HEK293 (cell line): ENCODE measurements at regions not wholly inside any gene's neighbourhood (a gene's known extent, or its start where the extent isn't known, plus 50 kb on each side); places are given as distances from the start of the nearest gene placed in this dataset.

Experiments
- CTCF ChIA-PET: fragments of 350-600 bp; formaldehyde crosslinking; extraction: SDS; loops from one replicate; lab custom pipeline; 2021; ENCODE audit warnings: antibody characterized with exemption; lab: Yijun Ruan, JAX
- POLR2A ChIA-PET: fragments of 300-600 bp; formaldehyde crosslinking; extraction: SDS; loops from one replicate; lab custom pipeline; 2020; ENCODE audit warnings: antibody characterized with exemption, inconsistent platforms; lab: Yijun Ruan, JAX
- H3K27ac ChIP-seq: fragments of 200-500 bp; sonication (Bioruptor generic); 2 replicates; pipeline ENCODE4 v1.5.1; 2014; ENCODE audit warnings: low read depth, low read length, control low read depth, inconsistent platforms; ENCODE audit errors: extremely low read depth
- H3K36me3 ChIP-seq, 2 experiments: fragments of 200-500 bp in 1 of 2; sonication (Bioruptor generic) in 1 of 2; 1 replicate in 1 of 2; 2 replicates in 1 of 2; pipeline ENCODE4 v1.5.1; 2014 to 2017; ENCODE audit warnings: inconsistent platforms in 2 of 2, low read length in 2 of 2; ENCODE audit not compliant: control insufficient read depth in 2 of 2, insufficient read depth in 1 of 2
- H3K4me1 ChIP-seq: fragments of 200-500 bp; sonication (Bioruptor generic); 2 replicates; pipeline ENCODE4 v1.5.1; 2014; ENCODE audit warnings: mild to moderate bottlenecking, low read length, inconsistent platforms; ENCODE audit not compliant: control insufficient read depth, insufficient read depth
- H3K4me3 ChIP-seq: 2 replicates; pipeline ENCODE4 v1.5.1; 2011; ENCODE audit warnings: low read depth, mild to moderate bottlenecking, control low read depth, low read length, moderate library complexity
- H3K9me3 ChIP-seq: fragments of 200-500 bp; sonication (Bioruptor generic); 2 replicates; pipeline ENCODE4 v1.5.1; 2014; ENCODE audit warnings: low read depth, low read length, inconsistent platforms; ENCODE audit not compliant: control insufficient read depth, insufficient read depth
- FEZF1 ChIP-seq: fragments of 450-650 bp; formaldehyde crosslinking; IDR thresholded peaks from 2 replicates; pipeline ENCODE4 v1.5.1; 2016; ENCODE audit warnings: missing biosample characterization, missing genetic modification characterization
- GLI2 ChIP-seq: fragments of 450-650 bp; formaldehyde crosslinking; IDR thresholded peaks from 2 replicates; pipeline ENCODE4; 2017; ENCODE audit warnings: missing biosample characterization, missing genetic modification characterization, low read depth, borderline replicate concordance
- MZF1 ChIP-seq: fragments of 450-650 bp; formaldehyde crosslinking; IDR thresholded peaks from 2 replicates; pipeline ENCODE4 v1.5.1; 2017; ENCODE audit warnings: missing biosample characterization, missing genetic modification characterization, borderline replicate concordance
- OSR2 ChIP-seq: fragments of 450-650 bp; formaldehyde crosslinking; IDR thresholded peaks from 2 replicates; pipeline ENCODE4 v1.5.1; 2016; ENCODE audit warnings: missing biosample characterization, missing genetic modification characterization
- SP3 ChIP-seq: fragments of 450-650 bp; formaldehyde crosslinking; IDR thresholded peaks from 2 replicates; pipeline ENCODE4 v1.5.1; 2016; ENCODE audit warnings: missing biosample characterization, missing genetic modification characterization
- ZBTB48 ChIP-seq: fragments of 450-650 bp; formaldehyde crosslinking; IDR thresholded peaks from 2 replicates; pipeline ENCODE4 v1.5.1; 2016; ENCODE audit warnings: missing biosample characterization, missing genetic modification characterization
- ZNF146 ChIP-seq: fragments of 450-650 bp; formaldehyde crosslinking; IDR thresholded peaks from 2 replicates; pipeline ENCODE4 v1.5.1; 2016; ENCODE audit warnings: missing biosample characterization, missing genetic modification characterization
- ZNF155 ChIP-seq: fragments of 450-650 bp; formaldehyde crosslinking; IDR thresholded peaks from 2 replicates; pipeline ENCODE4 v1.5.1; 2016; ENCODE audit warnings: missing biosample characterization, missing genetic modification characterization
- ZNF2 ChIP-seq: fragments of 450-650 bp; formaldehyde crosslinking; IDR thresholded peaks from 2 replicates; pipeline ENCODE4 v1.5.1; 2016; ENCODE audit warnings: missing biosample characterization, missing genetic modification characterization
- ZNF23 ChIP-seq: fragments of 450-650 bp; formaldehyde crosslinking; IDR thresholded peaks from 2 replicates; pipeline ENCODE4 v1.5.1; 2016; ENCODE audit warnings: missing biosample characterization, missing genetic modification characterization, borderline replicate concordance
- ZNF341 ChIP-seq: fragments of 450-650 bp; formaldehyde crosslinking; IDR thresholded peaks from 2 replicates; pipeline ENCODE4; 2016; ENCODE audit warnings: low read depth, missing biosample characterization, missing genetic modification characterization
- ZNF350 ChIP-seq: fragments of 450-650 bp; formaldehyde crosslinking; IDR thresholded peaks from 2 replicates; pipeline ENCODE4 v1.5.0; 2017; ENCODE audit warnings: missing biosample characterization, mild to moderate bottlenecking, missing genetic modification characterization
- ZNF366 ChIP-seq: fragments of 450-650 bp; formaldehyde crosslinking; conservative IDR thresholded peaks from 2 replicates; pipeline ENCODE4 v1.5.1; 2016; ENCODE audit warnings: missing biosample characterization, missing genetic modification characterization
- ZNF433 ChIP-seq: fragments of 450-650 bp; formaldehyde crosslinking; IDR thresholded peaks from 2 replicates; pipeline ENCODE4 v1.5.1; 2016; ENCODE audit warnings: missing biosample characterization, missing genetic modification characterization, low read depth
- ZNF473 ChIP-seq: fragments of 450-650 bp; formaldehyde crosslinking; IDR thresholded peaks from 2 replicates; pipeline ENCODE4 v1.5.1; 2017; ENCODE audit warnings: missing biosample characterization, missing genetic modification characterization
- ZNF529 ChIP-seq: fragments of 450-650 bp; formaldehyde crosslinking; IDR thresholded peaks from 2 replicates; pipeline ENCODE4 v1.5.1; 2017; ENCODE audit warnings: missing genetic modification characterization, missing biosample characterization; ENCODE audit not compliant: insufficient replicate concordance
- ZNF530 ChIP-seq: fragments of 450-650 bp; formaldehyde crosslinking; IDR thresholded peaks from 2 replicates; pipeline ENCODE4 v1.5.1; 2016; ENCODE audit warnings: low read depth, missing biosample characterization, missing genetic modification characterization
- ZNF549 ChIP-seq: fragments of 450-650 bp; IDR thresholded peaks from 2 replicates; pipeline ENCODE4 v1.5.1; 2018; ENCODE audit warnings: missing biosample characterization, missing genetic modification characterization, mild to moderate bottlenecking, inconsistent platforms, moderate library complexity
- ZNF558 ChIP-seq: fragments of 450-650 bp; formaldehyde crosslinking; IDR thresholded peaks from 2 replicates; pipeline ENCODE4 v1.5.1; 2016; ENCODE audit warnings: missing biosample characterization, missing genetic modification characterization
- ZNF585B ChIP-seq: fragments of 450-650 bp; formaldehyde crosslinking; IDR thresholded peaks from 2 replicates; pipeline ENCODE4 v1.5.1; 2016; ENCODE audit warnings: missing biosample characterization, missing genetic modification characterization
- ZNF629 ChIP-seq: fragments of 450-650 bp; formaldehyde crosslinking; IDR thresholded peaks from 2 replicates; pipeline ENCODE4 v1.5.1; 2017; ENCODE audit warnings: missing biosample characterization, missing genetic modification characterization
- ZNF658 ChIP-seq: fragments of 450-650 bp; formaldehyde crosslinking; IDR thresholded peaks from 2 replicates; pipeline ENCODE4; 2016; ENCODE audit warnings: missing biosample characterization, missing genetic modification characterization
- ZSCAN23 ChIP-seq: fragments of 450-650 bp; formaldehyde crosslinking; IDR thresholded peaks from 2 replicates; pipeline ENCODE4 v1.5.1; 2016; ENCODE audit warnings: missing biosample characterization, missing genetic modification characterization
- TF ChIP-seq, protein P1 (sequence below): fragments of 450-650 bp; formaldehyde crosslinking; IDR thresholded peaks from 2 replicates; pipeline ENCODE4 v1.5.1; 2016; ENCODE audit warnings: missing biosample characterization, missing genetic modification characterization
- TF ChIP-seq, protein P2 (sequence below): fragments of 450-650 bp; formaldehyde crosslinking; IDR thresholded peaks from 2 replicates; pipeline ENCODE4 v1.5.1; 2016; ENCODE audit warnings: missing biosample characterization, missing genetic modification characterization
- TF ChIP-seq, protein P3 (sequence below): IDR thresholded peaks from 2 replicates; pipeline ENCODE4 v1.6.1; 2011; ENCODE audit warnings: mild to moderate bottlenecking, low read depth, low read length, borderline replicate concordance
- TF ChIP-seq, protein P4 (sequence below): fragments of 450-650 bp; formaldehyde crosslinking; IDR thresholded peaks from 2 replicates; pipeline ENCODE4 v1.5.1; 2017; ENCODE audit warnings: missing biosample characterization, missing genetic modification characterization
- TF ChIP-seq, protein P5 (sequence below): fragments of 450-650 bp; formaldehyde crosslinking; IDR thresholded peaks from 2 replicates; pipeline ENCODE4 v1.5.1; 2016; ENCODE audit warnings: missing biosample characterization, missing genetic modification characterization, borderline replicate concordance

DNA sequence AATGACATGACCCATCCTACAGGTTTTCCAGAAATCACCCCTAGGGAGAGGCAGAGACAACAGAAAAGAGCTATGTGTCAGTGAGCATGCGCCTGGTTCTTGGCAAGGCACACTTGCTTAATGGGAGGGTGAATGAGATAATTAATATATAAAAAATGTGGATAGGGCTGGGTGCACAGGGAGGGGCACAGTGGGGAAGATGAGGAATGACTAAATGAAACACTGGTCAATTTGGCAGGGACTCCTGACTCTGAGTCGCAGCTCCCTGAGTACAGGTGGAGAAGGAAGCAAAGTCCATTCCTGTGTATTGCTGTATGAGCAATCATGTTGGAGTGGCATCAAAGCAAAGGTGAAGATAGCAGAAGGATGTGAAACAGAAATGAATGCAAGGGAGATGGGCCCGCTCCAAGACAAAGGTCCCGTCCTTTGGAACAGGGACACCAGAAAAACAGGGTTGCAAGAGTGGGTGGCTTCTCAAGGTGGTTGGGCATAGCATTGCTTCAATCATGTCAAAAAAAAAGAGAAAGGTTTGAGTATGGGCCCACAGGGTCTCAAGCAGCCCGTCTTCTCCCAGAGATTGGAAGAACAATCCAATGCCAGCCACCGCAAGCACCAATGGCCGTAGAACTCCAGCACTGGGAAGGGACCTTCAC is 278.4 kb upstream of the AGTR2 start (continued):
- TF ChIP-seq, protein P1, sequence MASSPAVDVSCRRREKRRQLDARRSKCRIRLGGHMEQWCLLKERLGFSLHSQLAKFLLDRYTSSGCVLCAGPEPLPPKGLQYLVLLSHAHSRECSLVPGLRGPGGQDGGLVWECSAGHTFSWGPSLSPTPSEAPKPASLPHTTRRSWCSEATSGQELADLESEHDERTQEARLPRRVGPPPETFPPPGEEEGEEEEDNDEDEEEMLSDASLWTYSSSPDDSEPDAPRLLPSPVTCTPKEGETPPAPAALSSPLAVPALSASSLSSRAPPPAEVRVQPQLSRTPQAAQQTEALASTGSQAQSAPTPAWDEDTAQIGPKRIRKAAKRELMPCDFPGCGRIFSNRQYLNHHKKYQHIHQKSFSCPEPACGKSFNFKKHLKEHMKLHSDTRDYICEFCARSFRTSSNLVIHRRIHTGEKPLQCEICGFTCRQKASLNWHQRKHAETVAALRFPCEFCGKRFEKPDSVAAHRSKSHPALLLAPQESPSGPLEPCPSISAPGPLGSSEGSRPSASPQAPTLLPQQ, result peak; percentile 39; the same call in 1 of the 2 replicates
- no peak for TF ChIP-seq ZNF341 (tag by site-specific recombination)
- no peak for TF ChIP-seq ZNF629 (tag by site-specific recombination)
- TF ChIP-seq ZNF549 (tag by site-specific recombination), result no peak
- no peak for TF ChIP-seq ZSCAN23 (tag by site-specific recombination)
- no peak for TF ChIP-seq ZNF350 (tag by site-specific recombination)

DNA sequence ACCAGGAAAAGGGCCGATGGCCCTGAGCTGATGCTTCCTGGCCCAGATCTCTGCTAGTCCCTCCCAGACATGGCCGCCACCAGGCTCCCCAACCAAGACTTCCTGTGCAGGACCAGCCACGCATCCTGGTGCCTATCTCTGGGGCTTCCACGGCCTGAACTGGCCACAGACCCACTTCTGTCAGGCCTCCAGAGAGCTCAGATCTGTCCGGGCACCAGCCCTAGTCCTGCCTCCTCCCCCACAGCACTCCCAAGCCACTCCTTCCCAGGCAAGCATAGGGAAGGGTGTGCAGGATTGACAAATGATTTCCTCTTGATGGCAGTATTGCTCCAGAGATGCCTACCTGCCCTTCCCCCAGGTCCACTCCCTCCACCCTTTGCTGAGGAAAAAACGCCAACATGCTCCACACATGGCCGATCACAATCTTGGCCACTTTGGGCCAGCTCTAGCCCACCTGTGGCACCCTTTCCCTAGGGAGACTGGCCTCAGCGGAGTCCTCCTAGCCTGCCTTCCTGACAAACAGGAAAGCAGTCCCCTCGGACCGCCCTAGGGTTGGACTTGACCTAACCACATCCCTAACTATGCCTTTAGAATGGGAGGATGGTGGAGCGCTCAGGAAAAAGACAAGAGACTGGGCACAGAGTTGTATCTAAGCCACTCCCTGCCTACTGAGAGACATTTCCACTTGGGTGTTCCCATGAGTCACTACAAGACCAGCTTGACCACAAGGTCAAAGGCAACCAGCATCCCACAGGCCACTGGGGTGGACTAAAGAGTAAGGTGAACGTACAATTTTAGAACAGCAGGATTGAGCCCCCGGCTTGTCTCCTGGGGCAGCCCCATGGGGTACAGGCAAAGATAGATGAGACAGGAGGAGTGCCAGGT is 277.5 kb upstream of the AGTR2 start:
- H3K4me3 ChIP-seq, result peak overlapping the region; percentile 8; the same call in 1 of the 2 replicates
- ChIA-PET CTCF (interaction anchor here (0.7 to 1.0 kb wide), 3 partner anchors 48 to 248 kb away, joined by 3 to 6 read pairs (median 3); no protein-coding TSS in a partner anchor), POLR2A (interaction anchor here (0.6 kb wide), 1 partner anchor 317 kb away, joined by 3 read pairs; no protein-coding TSS in a partner anchor)
- H3K36me3 ChIP-seq, result peaks cover 0 to 7% of the 10 kb centered on the region in 2 experiments; a peak in 1 of 3 replicates
- H3K9me3 ChIP-seq, result no peaks in the 10 kb centered on the region
- H3K27ac ChIP-seq, result no peak overlapping the region; the same call in 1 of the 2 replicates
- H3K4me1 ChIP-seq, result no peaks in the 10 kb centered on the region
- TF ChIP-seq ZNF350 (tag by site-specific recombination) (no peak), ZNF558 (tag by site-specific recombination) (no peak), ZNF366 (tag by site-specific recombination) (no peak), ZNF658 (tag by site-specific recombination) (no peak), ZNF433 (tag by site-specific recombination) (no peak), ZBTB48 (tag by site-specific recombination) (peak; percentile 70), SP3 (tag by site-specific recombination) (peak; percentile 81), GLI2 (tag by site-specific recombination) (no peak), ZNF529 (tag by site-specific recombination) (no peak), MZF1 (no peak), ZNF473 (tag by site-specific recombination) (no peak), FEZF1 (peak; percentile 87), ZNF2 (tag by site-specific recombination) (peak; percentile 81), OSR2 (tag by site-specific recombination) (0 out of 2 replicates have a peak, but pooled peaks have one; percentile 6), ZNF155 (tag by site-specific recombination) (no peak), ZNF23 (tag by site-specific recombination) (no peak), ZNF585B (no peak), ZNF530 (tag by site-specific recombination) (no peak), ZNF146 (tag by site-specific recombination) (0 out of 2 replicates have a peak, but pooled peaks have one; percentile 6)
- TF ChIP-seq, protein P2, sequence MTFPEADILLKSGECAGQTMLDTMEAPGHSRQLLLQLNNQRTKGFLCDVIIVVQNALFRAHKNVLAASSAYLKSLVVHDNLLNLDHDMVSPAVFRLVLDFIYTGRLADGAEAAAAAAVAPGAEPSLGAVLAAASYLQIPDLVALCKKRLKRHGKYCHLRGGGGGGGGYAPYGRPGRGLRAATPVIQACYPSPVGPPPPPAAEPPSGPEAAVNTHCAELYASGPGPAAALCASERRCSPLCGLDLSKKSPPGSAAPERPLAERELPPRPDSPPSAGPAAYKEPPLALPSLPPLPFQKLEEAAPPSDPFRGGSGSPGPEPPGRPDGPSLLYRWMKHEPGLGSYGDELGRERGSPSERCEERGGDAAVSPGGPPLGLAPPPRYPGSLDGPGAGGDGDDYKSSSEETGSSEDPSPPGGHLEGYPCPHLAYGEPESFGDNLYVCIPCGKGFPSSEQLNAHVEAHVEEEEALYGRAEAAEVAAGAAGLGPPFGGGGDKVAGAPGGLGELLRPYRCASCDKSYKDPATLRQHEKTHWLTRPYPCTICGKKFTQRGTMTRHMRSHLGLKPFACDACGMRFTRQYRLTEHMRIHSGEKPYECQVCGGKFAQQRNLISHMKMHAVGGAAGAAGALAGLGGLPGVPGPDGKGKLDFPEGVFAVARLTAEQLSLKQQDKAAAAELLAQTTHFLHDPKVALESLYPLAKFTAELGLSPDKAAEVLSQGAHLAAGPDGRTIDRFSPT, result peak; percentile 74
- TF ChIP-seq, protein P3, sequence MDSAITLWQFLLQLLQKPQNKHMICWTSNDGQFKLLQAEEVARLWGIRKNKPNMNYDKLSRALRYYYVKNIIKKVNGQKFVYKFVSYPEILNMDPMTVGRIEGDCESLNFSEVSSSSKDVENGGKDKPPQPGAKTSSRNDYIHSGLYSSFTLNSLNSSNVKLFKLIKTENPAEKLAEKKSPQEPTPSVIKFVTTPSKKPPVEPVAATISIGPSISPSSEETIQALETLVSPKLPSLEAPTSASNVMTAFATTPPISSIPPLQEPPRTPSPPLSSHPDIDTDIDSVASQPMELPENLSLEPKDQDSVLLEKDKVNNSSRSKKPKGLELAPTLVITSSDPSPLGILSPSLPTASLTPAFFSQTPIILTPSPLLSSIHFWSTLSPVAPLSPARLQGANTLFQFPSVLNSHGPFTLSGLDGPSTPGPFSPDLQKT, result no peak
- TF ChIP-seq, protein P4, sequence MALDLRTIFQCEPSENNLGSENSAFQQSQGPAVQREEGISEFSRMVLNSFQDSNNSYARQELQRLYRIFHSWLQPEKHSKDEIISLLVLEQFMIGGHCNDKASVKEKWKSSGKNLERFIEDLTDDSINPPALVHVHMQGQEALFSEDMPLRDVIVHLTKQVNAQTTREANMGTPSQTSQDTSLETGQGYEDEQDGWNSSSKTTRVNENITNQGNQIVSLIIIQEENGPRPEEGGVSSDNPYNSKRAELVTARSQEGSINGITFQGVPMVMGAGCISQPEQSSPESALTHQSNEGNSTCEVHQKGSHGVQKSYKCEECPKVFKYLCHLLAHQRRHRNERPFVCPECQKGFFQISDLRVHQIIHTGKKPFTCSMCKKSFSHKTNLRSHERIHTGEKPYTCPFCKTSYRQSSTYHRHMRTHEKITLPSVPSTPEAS (tag by site-specific recombination), result peak; percentile 70
- TF ChIP-seq, protein P5, sequence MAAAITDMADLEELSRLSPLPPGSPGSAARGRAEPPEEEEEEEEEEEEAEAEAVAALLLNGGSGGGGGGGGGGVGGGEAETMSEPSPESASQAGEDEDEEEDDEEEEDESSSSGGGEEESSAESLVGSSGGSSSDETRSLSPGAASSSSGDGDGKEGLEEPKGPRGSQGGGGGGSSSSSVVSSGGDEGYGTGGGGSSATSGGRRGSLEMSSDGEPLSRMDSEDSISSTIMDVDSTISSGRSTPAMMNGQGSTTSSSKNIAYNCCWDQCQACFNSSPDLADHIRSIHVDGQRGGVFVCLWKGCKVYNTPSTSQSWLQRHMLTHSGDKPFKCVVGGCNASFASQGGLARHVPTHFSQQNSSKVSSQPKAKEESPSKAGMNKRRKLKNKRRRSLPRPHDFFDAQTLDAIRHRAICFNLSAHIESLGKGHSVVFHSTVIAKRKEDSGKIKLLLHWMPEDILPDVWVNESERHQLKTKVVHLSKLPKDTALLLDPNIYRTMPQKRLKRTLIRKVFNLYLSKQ, result no peak
